ENCODE measurements at regions not wholly inside any gene's neighbourhood (a gene's known extent, or its start where the extent isn't known, plus 50 kb on each side); places are given as distances from the start of the nearest gene placed in this dataset.

DNA sequence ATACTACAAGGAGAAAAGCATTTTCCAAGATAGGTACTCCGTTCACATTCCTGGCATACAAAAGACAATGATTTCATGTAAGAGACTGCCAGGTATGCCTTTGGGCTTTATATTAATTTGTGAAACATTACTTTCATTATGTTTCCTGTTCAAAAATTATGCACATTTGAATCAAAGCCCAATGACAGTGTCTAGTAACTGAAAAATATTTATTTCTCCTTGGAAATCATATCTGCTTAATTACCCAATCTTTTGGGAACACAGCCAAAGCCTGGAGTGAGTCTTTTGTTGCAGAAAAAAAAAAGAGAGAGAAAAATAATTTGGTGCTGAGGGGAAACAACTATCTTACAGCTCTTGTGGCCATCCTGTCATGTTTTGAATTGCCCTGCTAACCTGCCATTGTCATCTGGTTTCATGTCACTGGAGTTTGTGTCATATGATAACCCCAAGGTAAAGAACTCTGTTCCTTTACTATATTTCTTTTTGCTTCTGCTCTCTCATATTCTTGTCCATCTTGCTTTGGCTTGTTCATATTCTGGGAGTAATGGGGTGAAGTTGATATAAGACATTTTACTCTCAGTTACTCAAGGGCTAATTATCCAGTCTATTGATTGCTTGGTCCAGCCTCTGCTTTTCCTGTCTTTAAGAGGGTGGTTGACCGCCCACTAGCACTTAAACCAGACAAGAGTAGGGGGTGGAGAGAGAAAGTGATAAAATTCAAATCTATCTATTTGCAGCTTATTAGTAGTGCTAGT is 238.3 kb upstream of the NUDT12 start:
- no peaks in the 10 kb centered on the region for H3K36me3 Mint-ChIP-seq
- no peak for ATAC-seq
- intact Hi-C loops (cut with micrococcal nuclease), result no loop called here
- no peaks in the 10 kb centered on the region for H3K27me3 Mint-ChIP-seq (ENCODE audit: low read depth in 2 of 2)
- Histone ChIP-seq H3K4me3 (ENCODE audit: low read length) (no peak overlapping the region), H3K27ac (ENCODE audit: low read length) (no peak overlapping the region), H3K9me3 (ENCODE audit: control insufficient read depth, insufficient read depth, low read length) (peaks cover 5% of the 10 kb centered on the region), H3K36me3 (ENCODE audit: control insufficient read depth, insufficient read depth, low read length) (no peaks in the 10 kb centered on the region), H3K4me1 (ENCODE audit: control insufficient read depth, insufficient read depth, low read length) (no peaks in the 10 kb centered on the region), H3K27me3 (ENCODE audit: control insufficient read depth, insufficient read depth, low read length) (no peaks in the 10 kb centered on the region)
- H3K4me3 Mint-ChIP-seq, result no peak overlapping the region
- DNase-seq, result no peak
- WGBS (ENCODE audit: insufficient coverage), result 79% methylated on average over 2 of the region's 2 CpGs
- H3K9me3 Mint-ChIP-seq, result peaks cover 2 to 6% of the 10 kb centered on the region in 2 donors
- H3K4me1 Mint-ChIP-seq, result no peaks in the 10 kb centered on the region
- no peak overlapping the region for H3K27ac Mint-ChIP-seq
- TF ChIP-seq, protein P1, sequence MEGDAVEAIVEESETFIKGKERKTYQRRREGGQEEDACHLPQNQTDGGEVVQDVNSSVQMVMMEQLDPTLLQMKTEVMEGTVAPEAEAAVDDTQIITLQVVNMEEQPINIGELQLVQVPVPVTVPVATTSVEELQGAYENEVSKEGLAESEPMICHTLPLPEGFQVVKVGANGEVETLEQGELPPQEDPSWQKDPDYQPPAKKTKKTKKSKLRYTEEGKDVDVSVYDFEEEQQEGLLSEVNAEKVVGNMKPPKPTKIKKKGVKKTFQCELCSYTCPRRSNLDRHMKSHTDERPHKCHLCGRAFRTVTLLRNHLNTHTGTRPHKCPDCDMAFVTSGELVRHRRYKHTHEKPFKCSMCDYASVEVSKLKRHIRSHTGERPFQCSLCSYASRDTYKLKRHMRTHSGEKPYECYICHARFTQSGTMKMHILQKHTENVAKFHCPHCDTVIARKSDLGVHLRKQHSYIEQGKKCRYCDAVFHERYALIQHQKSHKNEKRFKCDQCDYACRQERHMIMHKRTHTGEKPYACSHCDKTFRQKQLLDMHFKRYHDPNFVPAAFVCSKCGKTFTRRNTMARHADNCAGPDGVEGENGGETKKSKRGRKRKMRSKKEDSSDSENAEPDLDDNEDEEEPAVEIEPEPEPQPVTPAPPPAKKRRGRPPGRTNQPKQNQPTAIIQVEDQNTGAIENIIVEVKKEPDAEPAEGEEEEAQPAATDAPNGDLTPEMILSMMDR (IDR thresholded peaks at IDR 0.05), result no peak

DNA sequence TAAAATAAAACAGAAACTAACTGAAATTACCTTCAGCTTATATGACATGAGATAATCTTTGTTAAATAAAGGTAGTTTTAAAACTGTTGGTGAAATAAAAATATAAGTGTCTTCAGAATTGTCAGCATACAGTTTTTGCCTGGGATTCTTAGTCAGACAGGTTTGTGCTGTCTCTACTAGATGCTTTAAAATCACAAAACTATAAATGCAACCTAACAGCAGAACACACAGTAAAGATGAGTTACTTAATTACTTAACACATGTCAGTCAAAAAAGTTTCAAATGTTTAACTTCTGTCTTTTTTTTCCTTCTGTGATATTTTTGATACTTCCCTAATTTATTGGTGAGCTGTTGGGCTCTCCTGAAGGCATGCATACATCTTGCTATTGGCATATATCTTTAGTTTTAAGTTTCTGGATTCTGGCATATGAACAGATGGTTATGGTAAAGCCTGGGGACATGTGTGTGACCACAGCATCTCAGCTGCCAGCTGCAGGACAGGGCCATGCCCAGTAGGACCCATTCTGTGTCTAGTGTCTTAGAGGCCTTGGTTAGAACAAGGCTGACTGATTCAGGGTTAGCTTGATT is 231.1 kb upstream of the NUDT12 start:
- H3K27ac Mint-ChIP-seq, result no peak overlapping the region
- Histone ChIP-seq H3K27ac (ENCODE audit: low read length) (no peak overlapping the region), H3K4me3 (ENCODE audit: low read length) (no peak overlapping the region), H3K9me3 (ENCODE audit: control insufficient read depth, insufficient read depth, low read length) (peaks cover 20% of the 10 kb centered on the region), H3K4me1 (ENCODE audit: control insufficient read depth, insufficient read depth, low read length) (no peaks in the 10 kb centered on the region), H3K27me3 (ENCODE audit: control insufficient read depth, insufficient read depth, low read length) (no peaks in the 10 kb centered on the region), H3K36me3 (ENCODE audit: control insufficient read depth, insufficient read depth, low read length) (no peaks in the 10 kb centered on the region)
- intact Hi-C loops (cut with micrococcal nuclease), result no loop called here
- H3K36me3 Mint-ChIP-seq, result peaks cover 7% of the 10 kb centered on the region
- ATAC-seq, result no peak
- H3K4me3 Mint-ChIP-seq, result no peak overlapping the region
- H3K4me1 Mint-ChIP-seq, result no peaks in the 10 kb centered on the region
- H3K27me3 Mint-ChIP-seq (ENCODE audit: low read depth in 2 of 2), result no peaks in the 10 kb centered on the region
- no peak for DNase-seq
- TF ChIP-seq, protein P1 (IDR thresholded peaks at IDR 0.05), result no peak
- peaks cover 12% of the 10 kb centered on the region in 2 donors for H3K9me3 Mint-ChIP-seq

DNA sequence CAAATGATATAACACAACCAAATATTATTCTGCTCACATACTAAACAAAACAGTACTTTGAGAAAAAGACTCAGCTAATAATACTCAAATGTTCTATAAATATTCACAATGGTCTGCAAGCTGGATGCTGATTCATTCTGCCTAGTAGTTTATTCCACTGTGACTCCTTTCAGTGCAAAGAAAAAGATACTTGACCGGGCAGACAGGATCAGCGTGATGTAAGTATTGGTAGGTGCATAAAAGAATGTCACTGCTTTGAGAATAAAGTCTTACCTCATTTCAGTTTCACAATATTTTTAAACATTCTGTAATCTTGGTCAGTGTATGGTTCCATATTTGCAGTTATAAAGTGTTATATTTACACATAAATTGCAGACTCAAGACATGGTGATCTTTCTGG is 223.0 kb upstream of the NUDT12 start:
- DNase-seq (no peak), ATAC-seq (no peak)
- Mint-ChIP-seq H3K4me3 (no peak overlapping the region), H3K9me3 (peaks cover 5 to 6% of the 10 kb centered on the region in 2 donors), H3K27ac (no peak overlapping the region), H3K4me1 (no peaks in the 10 kb centered on the region), H3K36me3 (no peaks in the 10 kb centered on the region), H3K27me3 (ENCODE audit: low read depth in 2 of 2) (no peaks in the 10 kb centered on the region)
- no peaks in the 10 kb centered on the region for H3K27me3 ChIP-seq (ENCODE audit: control insufficient read depth, insufficient read depth, low read length)
- H3K4me3 ChIP-seq (ENCODE audit: low read length), result no peak overlapping the region
- H3K27ac ChIP-seq (ENCODE audit: low read length), result no peak overlapping the region
- peaks cover 7% of the 10 kb centered on the region for H3K9me3 ChIP-seq (ENCODE audit: control insufficient read depth, insufficient read depth, low read length)
- no peaks in the 10 kb centered on the region for H3K4me1 ChIP-seq (ENCODE audit: control insufficient read depth, insufficient read depth, low read length)
- H3K36me3 ChIP-seq (ENCODE audit: control insufficient read depth, insufficient read depth, low read length), result no peaks in the 10 kb centered on the region
- no CpG with 5 or more reads among the region's 2 CpGs for WGBS (ENCODE audit: insufficient coverage)
- intact Hi-C loops (cut with micrococcal nuclease), result no loop called here
- TF ChIP-seq, protein P1 (IDR thresholded peaks at IDR 0.05), result no peak

DNA sequence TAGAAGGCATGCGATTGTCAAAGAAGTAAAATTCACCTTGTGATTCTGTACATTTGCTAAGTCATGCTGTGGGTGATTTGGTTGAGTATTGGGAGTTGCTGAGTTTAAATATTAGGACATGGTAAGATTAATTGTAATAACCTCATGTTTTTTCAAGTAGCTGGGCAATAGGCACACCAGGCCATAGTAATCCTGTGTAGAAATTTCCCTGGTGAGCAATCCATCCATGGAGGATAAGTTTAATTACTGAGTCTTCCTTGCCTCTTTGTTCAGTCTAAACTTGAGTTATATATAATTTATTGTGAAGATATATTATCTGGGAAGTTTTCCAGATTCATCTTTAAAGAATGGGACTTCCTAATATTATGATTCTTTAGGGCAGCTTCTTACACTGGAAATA is 221.1 kb upstream of the NUDT12 start:
- ATAC-seq, result no peak
- no peak overlapping the region for H3K4me3 Mint-ChIP-seq
- no peaks in the 10 kb centered on the region for H3K4me1 Mint-ChIP-seq

More for the DNA sequence above, 221.1 kb upstream of the NUDT12 start:
- Mint-ChIP-seq H3K36me3 (no peaks in the 10 kb centered on the region), H3K27me3 (ENCODE audit: low read depth in 2 of 2) (no peaks in the 10 kb centered on the region), H3K27ac (no peak overlapping the region), H3K9me3 (peaks cover 3 to 10% of the 10 kb centered on the region in 2 donors)
- intact Hi-C loops (cut with micrococcal nuclease), result no loop called here
- Histone ChIP-seq H3K36me3 (ENCODE audit: control insufficient read depth, insufficient read depth, low read length) (no peaks in the 10 kb centered on the region), H3K4me3 (ENCODE audit: low read length) (no peak overlapping the region), H3K9me3 (ENCODE audit: control insufficient read depth, insufficient read depth, low read length) (peaks cover 2% of the 10 kb centered on the region), H3K27me3 (ENCODE audit: control insufficient read depth, insufficient read depth, low read length) (no peaks in the 10 kb centered on the region), H3K27ac (ENCODE audit: low read length) (no peak overlapping the region), H3K4me1 (ENCODE audit: control insufficient read depth, insufficient read depth, low read length) (no peaks in the 10 kb centered on the region)
- WGBS (ENCODE audit: insufficient coverage), result 100% methylated on average over 1 of the region's 1 CpG
- no peak for DNase-seq
- TF ChIP-seq, protein P1 (IDR thresholded peaks at IDR 0.05), result no peak

All from natural killer cell (primary cell).